Bronchial epithelial cell (primary cell): ENCODE measurements at regions not wholly inside any gene's neighbourhood (a gene's known extent, or its start where the extent isn't known, plus 50 kb on each side); places are given as distances from the start of the nearest gene placed in this dataset.

ENCODE experiments used
- DNase-seq: peaks from one replicate; pipeline ENCODE4 v3.0.0-alpha.2; 2010; ENCODE audit warnings: low read depth
- FAIRE-seq: peaks from 2 replicates; lab custom pipeline; 2011; peaks lifted over from hg19 to GRCh38; lab: Jason Lieb, UNC
- H3K27me3 ChIP-seq: 2 replicates; pipeline ENCODE4 v1.5.1; 2011; ENCODE audit warnings: low read length; ENCODE audit not compliant: control insufficient read depth, insufficient read depth
- H3K36me3 ChIP-seq: 2 replicates; pipeline ENCODE4 v1.5.1; 2011; ENCODE audit warnings: low read length; ENCODE audit not compliant: control insufficient read depth, insufficient read depth
- H3K4me3 ChIP-seq: 2 replicates; pipeline ENCODE4 v1.5.1; 2011; ENCODE audit warnings: mild to moderate bottlenecking, low read depth, low read length, control low read depth
- CTCF ChIP-seq: IDR thresholded peaks from 2 replicates; pipeline ENCODE4 v1.5.1; 2011; ENCODE audit warnings: mild to moderate bottlenecking, moderate library complexity, low read length, control low read depth, inconsistent platforms; ENCODE audit not compliant: insufficient read depth, severe bottlenecking

- DNase-seq = peak; percentile 90
- FAIRE-seq = no peak
- Histone ChIP-seq H3K4me3 (no peak overlapping the region), H3K27me3 (no peaks in the 10 kb centered on the region), H3K36me3 (no peaks in the 10 kb centered on the region)
- TF ChIP-seq CTCF = no peak
Measured at GRCh38 chr4:20028645-20029044, 223.1 kb upstream of the SLIT2 start.

- no peak for FAIRE-seq
- no peak overlapping the region for H3K4me3 ChIP-seq
- no peak for DNase-seq
- H3K27me3 ChIP-seq = no peaks in the 10 kb centered on the region
- no peak for TF ChIP-seq CTCF
- no peaks in the 10 kb centered on the region for H3K36me3 ChIP-seq
Measured at GRCh38 chr4:20026456-20026855, 225.2 kb upstream of the SLIT2 start.

GRCh38 chr4:20022471-20022870 is 229.2 kb upstream of the SLIT2 start:
- no peak for TF ChIP-seq CTCF
- Histone ChIP-seq H3K4me3 (no peak overlapping the region), H3K36me3 (no peaks in the 10 kb centered on the region), H3K27me3 (no peaks in the 10 kb centered on the region)
- FAIRE-seq (no peak), DNase-seq (no peak)

- no peak for FAIRE-seq
- Histone ChIP-seq H3K36me3 (no peaks in the 10 kb centered on the region), H3K27me3 (no peaks in the 10 kb centered on the region), H3K4me3 (no peak overlapping the region)
- no peak for TF ChIP-seq CTCF
- peak; percentile 22 for DNase-seq
Measured at GRCh38 chr4:20020056-20020455, 231.6 kb upstream of the SLIT2 start.

- no peaks in the 10 kb centered on the region for H3K27me3 ChIP-seq
- TF ChIP-seq CTCF = no peak
- no peaks in the 10 kb centered on the region for H3K36me3 ChIP-seq
- FAIRE-seq (no peak), DNase-seq (peak; percentile 78)
- no peak overlapping the region for H3K4me3 ChIP-seq
Measured at GRCh38 chr4:20019310-20020015, 232.2 kb upstream of the SLIT2 start.

- TF ChIP-seq CTCF = no peak
- Histone ChIP-seq H3K27me3 (no peaks in the 10 kb centered on the region), H3K36me3 (no peaks in the 10 kb centered on the region), H3K4me3 (no peak overlapping the region)
- no peak for DNase-seq
- FAIRE-seq = no peak
Measured at GRCh38 chr4:20017777-20018115, 234.0 kb upstream of the SLIT2 start.
